Activated CD4-positive, alpha-beta T cell treated with anti-CD3 and anti-CD28 coated beads, Interleukin-2, amount 50 U/mL, for 1 hour (primary cell): ENCODE measurements at regions not wholly inside any gene's neighbourhood (a gene's known extent, or its start where the extent isn't known, plus 50 kb on each side); places are given as distances from the start of the nearest gene placed in this dataset.

Source experiments
- DNase-seq: peaks from one replicate; pipeline ENCODE4 v3.0.0-alpha.2; 2020

GRCh38 chr12:92574911-92575570 is 127.7 kb upstream of the PLEKHG7 start:
- DNase-seq = no peak

DNA sequence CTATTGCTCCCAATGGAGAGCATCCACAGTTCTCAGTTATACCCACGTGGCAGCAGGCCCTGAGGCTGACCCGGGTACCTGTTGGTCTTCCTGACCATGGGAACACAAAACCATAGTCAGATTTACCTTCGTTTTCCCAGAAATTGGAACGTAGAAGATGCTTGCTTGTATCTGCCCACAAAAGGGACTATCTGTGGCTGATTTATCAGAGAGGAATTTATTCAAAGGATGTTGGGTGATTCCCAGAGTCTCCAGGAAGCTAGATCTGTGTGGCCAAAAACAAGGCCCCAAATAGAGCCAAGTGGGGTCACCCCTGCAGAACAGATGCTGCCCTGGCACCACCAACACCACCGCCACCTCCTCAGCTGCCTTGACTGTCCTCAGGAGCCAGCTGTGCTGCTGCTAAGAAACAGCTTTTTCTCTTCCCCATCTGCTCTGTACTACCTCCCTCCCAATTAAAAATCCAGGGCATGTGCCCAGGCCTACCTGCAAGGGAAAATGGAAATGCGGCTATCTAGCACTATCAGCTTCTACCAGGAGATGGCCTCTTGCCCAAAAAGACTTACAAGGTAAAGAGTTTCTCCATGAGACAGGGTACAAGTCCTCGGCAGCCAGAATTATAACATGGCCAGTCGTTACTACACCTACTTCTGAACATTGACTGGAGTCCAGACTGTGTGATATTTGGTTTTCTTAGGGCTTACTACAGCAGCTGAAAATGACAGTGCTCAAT is 128.6 kb upstream of the PLEKHG7 start:
- DNase-seq = no peak

GRCh38 chr12:92573104-92573503 is 129.7 kb upstream of the PLEKHG7 start:
- DNase-seq = no peak

DNA sequence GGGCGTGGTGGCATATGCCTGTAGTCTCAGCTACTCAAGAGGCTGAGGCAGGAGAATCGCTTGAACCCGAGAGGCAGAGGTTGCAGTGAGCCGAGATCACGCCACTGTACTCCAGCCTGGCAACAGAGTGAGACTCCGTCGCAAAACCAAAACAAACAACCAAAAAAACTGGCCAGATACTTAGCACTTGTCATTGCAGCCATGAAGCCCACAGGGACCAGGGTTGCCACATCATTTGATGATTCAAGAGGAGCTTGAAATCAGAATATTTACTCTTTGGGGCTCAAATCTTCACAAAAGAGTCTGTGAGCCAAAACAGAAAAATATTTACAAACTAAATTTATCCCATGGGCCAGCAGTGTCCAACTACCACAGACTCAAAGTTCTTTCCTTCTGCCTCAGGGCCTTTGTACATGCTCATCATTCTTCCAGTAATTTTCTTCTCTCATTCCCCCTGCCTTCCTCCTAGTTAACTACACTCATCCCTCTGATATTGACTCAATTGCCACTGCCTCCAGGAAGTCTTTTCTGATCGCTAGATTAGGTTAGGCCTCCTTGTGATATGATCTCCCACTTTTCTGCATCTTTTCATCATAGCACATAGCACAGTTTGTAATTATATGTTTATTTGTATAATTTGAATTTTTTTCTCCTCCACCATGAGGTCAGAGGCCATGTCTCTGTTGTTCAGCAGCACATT is 130.8 kb upstream of the PLEKHG7 start:
- no peak for DNase-seq

DNA sequence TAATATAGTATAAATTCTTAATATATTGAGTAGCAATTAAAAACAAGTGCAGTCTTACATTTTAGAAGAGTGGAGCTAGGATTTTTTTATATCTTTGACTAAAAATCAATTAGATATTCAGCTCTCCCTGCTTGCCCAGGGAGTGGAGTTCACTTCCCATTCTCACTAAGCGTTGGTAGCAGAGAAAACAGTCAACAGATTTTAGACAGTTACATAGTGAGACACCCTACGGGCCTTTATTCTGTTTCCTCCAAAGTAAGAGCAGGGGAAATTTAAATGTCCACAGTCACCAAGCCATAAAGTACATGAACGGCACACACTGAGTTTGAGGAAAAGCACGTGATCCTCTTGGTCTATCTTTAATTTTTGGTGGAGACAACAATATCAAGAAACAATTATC is 131.6 kb upstream of the PLEKHG7 start:
- DNase-seq = no peak

DNA sequence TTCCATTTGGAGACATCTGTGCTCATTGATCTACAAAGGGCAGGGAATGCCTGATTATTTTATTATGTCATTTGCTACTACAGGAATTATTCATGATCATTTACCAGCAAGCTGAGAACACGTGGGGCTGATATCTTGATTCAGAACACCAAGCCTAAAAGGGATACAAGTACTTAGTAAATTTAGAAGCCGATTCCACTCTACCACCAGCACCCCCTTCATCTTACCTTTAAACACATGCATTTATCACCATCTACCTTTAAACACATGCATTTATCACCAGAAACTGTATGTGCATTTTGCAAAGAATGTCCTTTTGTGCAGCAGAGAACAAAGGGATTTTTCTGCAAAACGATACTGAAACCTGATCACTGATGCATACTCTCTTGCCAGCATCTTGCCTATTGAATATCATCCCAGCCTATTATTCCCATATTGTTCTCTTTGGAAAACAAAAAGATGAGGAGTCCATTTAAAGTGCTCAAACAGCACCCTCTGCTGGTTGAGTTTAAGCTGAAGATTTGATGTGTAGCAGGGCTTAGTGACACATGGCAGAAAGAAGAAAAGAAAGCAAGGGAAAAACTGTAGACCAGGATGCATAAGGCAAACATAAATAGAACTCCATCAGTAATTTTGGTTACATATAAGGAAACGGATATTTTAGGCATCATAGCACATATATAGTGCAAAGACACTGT is 132.6 kb upstream of the PLEKHG7 start:
- DNase-seq = peak; percentile 27

DNA sequence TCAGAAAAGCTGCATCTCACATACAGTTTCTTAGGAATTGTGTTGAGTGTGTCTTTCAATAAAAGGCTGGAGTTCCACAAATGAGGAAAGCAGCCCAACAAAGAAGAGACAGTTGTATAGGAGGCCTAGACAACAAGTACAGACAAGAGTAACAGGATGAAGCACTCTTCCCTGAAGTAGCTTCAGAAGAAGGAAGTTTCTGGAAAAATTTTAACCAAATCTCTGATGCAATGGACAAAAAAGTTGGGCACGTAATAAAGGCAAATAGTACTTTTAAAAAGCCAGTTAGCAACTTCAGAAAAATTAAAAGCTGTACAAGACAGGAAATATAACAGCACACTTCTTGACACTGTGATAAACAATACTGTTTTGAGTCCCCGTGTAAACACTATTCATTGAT is 134.1 kb upstream of the PLEKHG7 start:
- DNase-seq = no peak

DNA sequence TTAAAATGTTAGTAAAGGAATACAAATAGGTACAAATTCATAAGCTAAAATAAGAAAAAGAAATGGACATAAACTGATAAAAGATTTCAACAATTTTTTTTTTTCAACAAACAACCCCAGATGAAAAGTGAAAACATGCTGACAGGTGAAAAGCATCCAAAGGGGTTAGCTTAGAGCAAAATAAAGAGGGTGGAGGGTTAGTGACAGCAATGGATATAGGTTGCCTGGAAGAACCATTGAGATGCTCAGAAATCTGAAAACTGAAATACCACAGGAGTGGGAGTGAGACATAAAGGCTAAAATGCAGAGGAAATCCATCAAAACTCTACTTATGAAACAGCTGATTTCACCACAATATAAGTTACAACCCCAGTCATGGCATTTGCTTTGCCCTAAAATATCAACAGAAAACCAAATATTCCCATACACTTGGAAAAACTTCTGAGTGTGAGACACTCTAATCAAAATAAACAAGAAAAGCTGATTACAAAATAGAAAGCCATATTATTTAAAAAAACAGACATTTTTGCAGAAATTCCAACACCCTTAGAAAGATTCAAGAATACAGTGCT is 136.3 kb upstream of the PLEKHG7 start:
- DNase-seq = no peak

GRCh38 chr12:92563819-92564218 is 139.0 kb upstream of the PLEKHG7 start:
- no peak for DNase-seq

DNA sequence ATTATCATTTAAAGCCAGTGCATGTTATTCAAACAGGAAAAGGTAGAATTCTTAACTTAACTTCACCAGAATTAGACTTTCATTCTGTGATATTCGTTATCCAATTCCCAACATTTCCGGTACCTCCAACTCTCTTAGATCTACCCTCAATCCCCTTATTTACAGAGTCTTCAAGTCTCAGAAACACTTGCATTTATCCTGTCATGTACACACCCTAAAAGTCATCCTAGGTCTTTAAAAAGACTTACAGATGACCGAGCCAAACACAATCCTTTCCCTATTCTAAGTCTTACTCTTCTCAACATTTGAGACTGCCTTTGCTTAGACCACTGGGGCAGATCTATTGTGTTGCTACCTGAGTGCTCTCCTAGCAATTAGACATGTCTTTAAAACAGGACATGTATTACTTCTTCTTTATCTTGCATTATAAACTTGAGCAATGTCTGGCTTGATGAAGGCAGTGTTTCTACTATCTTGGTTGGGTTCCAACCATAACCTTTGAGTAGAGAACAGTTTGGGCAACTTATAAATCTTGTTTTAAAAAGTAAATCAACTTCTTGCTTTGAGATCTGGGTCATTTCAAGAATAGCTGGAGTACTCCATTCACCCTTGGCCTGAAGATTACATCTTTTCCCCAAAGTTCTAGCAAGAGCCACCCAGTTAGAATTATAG is 140.6 kb upstream of the PLEKHG7 start:
- no peak for DNase-seq

- DNase-seq = no peak
These were observed 141.3 kb upstream of the PLEKHG7 start for GRCh38 chr12:92561543-92561899.

DNA sequence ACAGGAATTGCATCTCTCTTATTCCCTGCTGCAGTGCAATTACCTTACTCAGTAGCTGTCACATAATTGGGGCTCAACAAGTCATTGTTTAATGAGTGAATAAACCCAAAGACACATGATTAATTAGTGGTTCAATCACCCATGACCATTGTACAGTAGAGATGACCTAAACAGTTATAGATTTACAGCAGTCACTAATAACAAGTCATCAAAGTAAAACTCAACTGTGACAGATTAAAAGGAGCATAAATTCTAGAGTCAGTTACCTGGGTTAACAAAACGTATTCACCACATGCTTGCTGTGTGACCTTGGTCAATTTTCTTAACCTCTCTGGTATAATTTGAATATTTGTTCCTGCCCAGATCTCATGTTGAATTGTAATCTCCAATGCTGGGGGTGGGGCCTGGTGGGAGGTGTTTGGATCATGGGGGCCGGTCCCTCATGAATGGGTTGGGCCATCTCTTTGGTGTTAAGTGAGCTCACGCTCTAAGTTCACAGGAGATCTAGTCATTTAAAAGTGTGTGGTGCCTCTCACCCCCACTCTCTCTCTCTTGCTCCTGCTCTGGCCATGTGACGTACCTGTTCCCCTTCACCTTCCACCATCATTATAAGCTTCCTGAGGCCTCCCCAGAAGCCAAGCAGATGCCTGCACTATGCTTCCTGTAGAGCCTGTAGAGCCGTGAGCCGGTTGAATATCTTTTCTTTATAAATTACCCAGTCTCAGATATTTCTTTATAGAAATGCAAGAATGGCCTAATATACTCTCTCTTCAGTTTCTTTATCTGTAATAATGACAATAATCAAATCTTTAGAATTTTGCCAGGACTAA is 141.9 kb upstream of the PLEKHG7 start:
- DNase-seq = no peak

DNA sequence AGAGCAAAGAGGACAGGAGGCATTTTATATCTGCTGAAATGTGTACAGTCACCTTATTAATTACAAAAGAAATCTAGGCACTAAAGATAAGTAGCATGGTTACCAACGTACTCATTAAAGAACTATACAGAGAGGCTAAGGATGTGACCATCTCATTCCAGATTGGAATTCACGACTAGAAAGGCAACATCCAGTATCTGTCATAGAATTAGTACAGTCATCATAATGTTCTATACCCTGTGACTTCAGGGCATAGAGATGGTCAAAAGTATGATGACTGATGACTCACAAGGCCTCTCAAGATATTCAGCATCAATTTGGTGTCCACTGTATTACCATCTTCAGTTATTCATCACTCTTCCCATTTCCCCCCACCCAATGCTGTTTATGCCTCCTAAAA is 144.0 kb upstream of the PLEKHG7 start:
- DNase-seq = no peak

- DNase-seq = no peak
These were observed 144.5 kb upstream of the PLEKHG7 start for GRCh38 chr12:92558215-92558773.

DNA sequence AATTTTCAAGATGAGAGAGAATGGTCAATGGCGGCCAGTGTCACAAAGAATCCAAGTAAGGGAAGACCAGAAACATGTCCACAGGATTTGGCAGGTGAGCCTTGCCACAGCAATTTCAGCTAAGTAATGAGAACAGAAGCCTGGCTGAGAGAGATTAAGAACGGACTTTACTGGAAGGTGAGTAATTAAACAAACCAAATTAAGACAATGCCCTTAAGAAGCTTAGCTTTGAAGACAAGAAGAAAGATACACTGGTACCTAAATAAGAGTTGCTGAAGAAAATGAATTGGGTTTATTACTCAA is 145.4 kb upstream of the PLEKHG7 start:
- DNase-seq = no peak

DNA sequence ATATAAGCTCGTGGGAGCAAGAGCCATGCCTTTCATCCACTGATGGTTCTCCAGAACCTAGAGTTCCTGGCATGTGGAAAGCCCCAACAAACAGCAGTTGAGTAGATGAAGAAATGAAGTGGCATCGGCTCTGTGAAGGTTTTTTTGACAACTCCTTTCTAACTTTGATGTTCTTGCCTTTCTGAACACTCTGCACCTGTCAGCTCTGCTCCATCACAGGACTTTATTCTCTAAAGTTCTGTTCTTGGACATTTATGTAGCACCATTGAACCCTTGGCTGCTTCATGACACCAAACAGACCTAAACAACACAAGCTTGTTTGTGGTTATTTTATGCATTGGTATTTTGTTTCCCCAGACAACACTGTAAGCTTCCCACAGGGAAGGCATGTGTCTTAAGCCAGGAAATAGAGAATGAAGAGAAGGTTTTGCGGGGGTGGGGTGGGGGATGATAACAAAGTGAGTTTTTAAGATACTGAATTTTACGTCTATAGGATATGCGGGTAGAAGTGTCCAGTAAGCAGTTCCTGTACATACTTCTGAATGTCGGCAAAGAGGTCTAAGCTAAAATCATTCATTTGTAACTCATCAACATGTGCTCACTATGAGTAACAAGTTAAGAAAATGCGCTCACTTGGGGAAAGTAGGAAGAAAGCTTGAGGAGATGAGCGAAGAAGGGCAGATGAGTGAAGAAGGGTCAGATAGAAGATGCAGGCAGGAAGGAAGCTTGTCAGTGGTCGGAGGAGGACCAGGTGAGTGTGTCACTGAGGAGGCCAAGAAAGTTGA is 146.0 kb upstream of the PLEKHG7 start:
- DNase-seq = no peak

DNA sequence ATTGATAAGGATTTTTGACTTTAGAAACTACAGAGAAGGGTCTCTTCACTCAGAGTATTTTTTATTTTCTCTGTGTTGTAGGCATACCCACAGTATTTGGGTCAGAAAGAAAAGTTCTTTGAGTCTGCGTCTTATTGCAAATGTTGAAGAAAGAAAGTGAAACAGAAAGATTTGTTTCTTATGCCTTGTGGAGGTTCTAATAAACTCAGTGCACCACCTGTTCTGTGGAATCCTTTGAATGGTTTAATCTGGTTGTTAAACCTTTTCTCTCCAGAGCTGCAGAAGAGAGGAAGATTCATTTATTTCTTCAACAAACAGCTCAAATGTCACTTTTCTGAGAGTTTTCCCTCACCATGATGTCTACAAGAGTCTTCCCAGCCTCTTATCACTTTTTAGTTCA is 146.6 kb upstream of the PLEKHG7 start:
- no peak for DNase-seq

DNA sequence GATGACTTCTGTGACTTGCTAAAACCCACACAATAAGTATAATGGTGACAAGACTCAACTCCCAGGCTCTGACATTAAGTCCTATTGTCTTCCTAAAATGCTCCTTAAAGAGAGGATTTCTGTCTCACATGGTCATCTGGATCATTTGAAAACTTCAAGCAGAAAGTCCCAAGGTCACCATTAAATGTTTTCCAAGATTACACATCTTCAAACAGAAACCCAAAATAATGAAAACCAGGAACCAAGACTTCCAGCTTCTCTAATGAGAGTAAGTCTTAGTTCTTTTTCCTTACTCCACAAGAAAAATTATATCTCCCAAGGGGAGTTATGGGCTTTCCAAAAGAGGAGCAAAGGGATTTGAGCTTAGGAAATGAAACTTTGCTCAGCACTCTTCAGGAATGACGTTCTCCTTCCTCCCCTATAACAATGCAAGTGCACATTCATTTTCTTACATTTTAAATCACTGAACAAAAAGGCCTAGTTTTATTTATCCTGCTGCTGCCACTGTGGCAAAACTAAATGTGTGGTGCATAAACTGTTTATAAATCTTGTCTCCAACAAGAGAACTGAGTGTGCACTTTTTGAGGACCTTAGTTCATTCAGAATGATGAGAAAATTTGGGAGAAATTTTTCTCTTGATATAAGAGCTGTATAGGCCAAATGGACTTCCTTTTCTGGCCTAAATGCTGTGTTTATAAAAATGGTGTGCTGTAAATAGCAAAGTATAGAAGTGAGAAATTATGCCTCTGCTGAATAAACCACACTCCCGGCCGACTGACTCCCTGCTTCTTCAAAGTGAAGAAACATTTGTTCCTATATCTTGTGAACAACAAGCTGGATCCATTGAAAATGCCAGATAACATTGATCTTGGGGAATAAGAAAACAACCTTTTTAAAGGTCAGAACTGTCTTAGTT is 148.4 kb upstream of the PLEKHG7 start:
- DNase-seq = no peak

- no peak for DNase-seq
These were observed 149.4 kb upstream of the PLEKHG7 start for GRCh38 chr12:92553389-92553788.
